ENCODE measurements at regions not wholly inside any gene's neighbourhood (a gene's known extent, or its start where the extent isn't known, plus 50 kb on each side); places are given as distances from the start of the nearest gene placed in this dataset.

DNA sequence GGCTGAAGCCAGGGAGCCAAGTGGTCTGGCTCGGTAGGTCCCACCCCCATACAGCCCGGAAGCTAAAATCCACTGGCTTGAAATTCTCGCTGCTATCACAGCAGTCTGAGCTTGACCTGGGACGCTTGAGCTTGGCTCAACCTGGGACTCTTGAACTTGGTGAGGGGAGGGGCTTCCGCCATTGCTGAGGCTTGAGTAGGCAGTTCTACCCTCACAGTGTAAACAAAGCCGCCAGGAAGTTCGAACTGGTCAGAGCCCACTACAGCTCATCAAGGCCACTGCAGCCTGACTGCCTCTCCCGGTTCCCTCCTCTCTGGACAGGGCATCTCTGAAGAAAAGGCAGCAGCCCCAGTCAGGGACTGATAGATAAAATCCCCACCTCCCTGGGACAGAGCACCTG, 1337.7 kb downstream of the HACE1 start:
- TF ChIP-seq, protein P1, sequence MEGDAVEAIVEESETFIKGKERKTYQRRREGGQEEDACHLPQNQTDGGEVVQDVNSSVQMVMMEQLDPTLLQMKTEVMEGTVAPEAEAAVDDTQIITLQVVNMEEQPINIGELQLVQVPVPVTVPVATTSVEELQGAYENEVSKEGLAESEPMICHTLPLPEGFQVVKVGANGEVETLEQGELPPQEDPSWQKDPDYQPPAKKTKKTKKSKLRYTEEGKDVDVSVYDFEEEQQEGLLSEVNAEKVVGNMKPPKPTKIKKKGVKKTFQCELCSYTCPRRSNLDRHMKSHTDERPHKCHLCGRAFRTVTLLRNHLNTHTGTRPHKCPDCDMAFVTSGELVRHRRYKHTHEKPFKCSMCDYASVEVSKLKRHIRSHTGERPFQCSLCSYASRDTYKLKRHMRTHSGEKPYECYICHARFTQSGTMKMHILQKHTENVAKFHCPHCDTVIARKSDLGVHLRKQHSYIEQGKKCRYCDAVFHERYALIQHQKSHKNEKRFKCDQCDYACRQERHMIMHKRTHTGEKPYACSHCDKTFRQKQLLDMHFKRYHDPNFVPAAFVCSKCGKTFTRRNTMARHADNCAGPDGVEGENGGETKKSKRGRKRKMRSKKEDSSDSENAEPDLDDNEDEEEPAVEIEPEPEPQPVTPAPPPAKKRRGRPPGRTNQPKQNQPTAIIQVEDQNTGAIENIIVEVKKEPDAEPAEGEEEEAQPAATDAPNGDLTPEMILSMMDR (IDR thresholded peaks at IDR 0.05; ENCODE audit: low read depth, low read length, missing input control) = no peak
- TF ChIP-seq, protein P2, sequence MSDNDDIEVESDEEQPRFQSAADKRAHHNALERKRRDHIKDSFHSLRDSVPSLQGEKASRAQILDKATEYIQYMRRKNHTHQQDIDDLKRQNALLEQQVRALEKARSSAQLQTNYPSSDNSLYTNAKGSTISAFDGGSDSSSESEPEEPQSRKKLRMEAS (IDR thresholded peaks at IDR 0.05) = no peak
- TF ChIP-seq, protein P3, sequence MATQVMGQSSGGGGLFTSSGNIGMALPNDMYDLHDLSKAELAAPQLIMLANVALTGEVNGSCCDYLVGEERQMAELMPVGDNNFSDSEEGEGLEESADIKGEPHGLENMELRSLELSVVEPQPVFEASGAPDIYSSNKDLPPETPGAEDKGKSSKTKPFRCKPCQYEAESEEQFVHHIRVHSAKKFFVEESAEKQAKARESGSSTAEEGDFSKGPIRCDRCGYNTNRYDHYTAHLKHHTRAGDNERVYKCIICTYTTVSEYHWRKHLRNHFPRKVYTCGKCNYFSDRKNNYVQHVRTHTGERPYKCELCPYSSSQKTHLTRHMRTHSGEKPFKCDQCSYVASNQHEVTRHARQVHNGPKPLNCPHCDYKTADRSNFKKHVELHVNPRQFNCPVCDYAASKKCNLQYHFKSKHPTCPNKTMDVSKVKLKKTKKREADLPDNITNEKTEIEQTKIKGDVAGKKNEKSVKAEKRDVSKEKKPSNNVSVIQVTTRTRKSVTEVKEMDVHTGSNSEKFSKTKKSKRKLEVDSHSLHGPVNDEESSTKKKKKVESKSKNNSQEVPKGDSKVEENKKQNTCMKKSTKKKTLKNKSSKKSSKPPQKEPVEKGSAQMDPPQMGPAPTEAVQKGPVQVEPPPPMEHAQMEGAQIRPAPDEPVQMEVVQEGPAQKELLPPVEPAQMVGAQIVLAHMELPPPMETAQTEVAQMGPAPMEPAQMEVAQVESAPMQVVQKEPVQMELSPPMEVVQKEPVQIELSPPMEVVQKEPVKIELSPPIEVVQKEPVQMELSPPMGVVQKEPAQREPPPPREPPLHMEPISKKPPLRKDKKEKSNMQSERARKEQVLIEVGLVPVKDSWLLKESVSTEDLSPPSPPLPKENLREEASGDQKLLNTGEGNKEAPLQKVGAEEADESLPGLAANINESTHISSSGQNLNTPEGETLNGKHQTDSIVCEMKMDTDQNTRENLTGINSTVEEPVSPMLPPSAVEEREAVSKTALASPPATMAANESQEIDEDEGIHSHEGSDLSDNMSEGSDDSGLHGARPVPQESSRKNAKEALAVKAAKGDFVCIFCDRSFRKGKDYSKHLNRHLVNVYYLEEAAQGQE (IDR thresholded peaks at IDR 0.05) = no peak
- TF ChIP-seq YY1 (IDR thresholded peaks at IDR 0.05) (no peak), TAF1 (conservative IDR thresholded peaks at IDR 0.05) (no peak), EGR1 (IDR thresholded peaks at IDR 0.05; ENCODE audit: low read depth in 2 of 2) (no peak)

All from liver (tissue), 3 donors.